HG03439 (cell line): ENCODE measurements at regions not wholly inside any gene's neighbourhood (a gene's known extent, or its start where the extent isn't known, plus 50 kb on each side); places are given as distances from the start of the nearest gene placed in this dataset.
"Not testable (repeated sequence)": the region's sequence is repeated elsewhere in the genome, so short reads cannot be mapped to it uniquely, and the experiment has no call there.

Source experiments
- ATAC-seq: cut with Tn5 transposase; IDR thresholded peaks from one replicate; pipeline ENCODE4 v1.9.1; 2021; ENCODE audit warnings: mild to moderate bottlenecking, moderate library complexity; ENCODE audit not compliant: unreplicated experiment

DNA sequence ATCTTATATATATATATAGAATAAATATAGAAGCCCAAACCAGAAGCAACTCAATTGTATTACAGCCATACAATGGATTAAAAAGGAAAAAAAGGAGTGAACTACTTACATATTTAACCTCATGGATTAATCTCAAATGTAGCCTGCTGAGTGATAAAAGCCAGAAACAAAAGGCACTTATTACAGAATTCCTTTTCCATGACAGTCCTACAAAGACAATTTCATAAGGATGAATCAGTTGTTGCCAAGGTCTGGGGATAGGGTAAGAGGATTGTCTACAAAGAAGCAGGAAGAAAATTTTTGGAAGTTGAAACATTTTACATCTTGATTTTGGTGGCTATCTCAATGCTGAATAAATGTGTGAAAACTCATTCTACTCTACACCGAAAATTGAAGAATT, 103.9 kb upstream of the DCC start:
- no peak for ATAC-seq

DNA sequence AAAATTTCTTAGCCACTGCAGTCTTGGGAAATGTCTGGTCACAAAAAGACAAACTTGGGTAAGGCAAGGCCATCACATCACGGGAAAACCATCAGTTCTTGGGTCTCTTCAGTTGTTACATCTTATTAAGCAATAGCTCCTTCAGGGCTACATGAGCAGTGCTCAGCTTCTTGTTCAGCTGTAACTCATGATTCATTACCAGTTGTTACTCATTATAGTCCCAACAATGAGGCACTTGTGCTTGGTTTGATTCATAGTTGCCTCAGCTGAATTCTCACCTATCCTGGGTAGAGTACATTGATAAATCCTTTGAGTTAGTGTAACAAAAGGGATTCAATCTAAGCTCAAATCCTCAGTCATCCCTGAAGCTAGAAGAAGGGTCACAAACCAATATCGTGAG, 102.4 kb upstream of the DCC start:
- ATAC-seq = no peak

DNA sequence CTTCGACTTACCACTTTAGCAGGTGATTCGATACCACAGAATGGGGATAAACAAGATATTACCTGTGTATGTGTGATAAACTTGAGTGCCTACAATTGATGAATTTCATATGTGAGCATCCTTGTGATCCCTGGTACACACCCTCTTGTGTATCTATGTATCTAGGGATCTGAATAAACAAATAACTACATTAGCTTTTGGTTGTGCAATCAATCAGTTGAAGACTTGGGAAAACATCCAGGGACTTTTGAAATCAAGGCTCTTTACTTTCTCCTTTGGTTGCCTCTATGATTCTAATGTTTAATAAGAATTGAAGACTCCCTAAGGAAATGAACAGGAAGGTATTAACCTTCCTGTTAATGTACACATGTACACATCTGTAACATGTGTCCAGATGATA, 97.3 kb upstream of the DCC start:
- no peak for ATAC-seq

DNA sequence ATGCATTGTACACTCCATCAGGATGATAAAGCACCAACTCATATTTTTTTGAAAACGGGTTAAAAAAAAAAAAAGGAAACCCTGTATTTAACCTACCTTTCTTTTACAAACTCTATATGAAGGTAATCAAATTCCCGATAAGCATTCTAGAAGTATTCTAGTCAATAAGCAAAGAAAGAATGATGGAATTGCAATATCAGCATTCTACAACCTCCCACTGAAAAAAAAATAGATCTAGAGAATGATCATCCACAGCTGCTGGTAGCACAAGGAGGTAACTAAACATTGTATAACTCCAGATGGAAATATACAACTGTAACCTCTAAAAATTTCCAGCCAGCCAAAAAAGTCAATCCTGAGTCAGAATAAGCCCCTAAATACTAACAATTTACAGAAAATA, 95.3 kb upstream of the DCC start:
- no peak for ATAC-seq

DNA sequence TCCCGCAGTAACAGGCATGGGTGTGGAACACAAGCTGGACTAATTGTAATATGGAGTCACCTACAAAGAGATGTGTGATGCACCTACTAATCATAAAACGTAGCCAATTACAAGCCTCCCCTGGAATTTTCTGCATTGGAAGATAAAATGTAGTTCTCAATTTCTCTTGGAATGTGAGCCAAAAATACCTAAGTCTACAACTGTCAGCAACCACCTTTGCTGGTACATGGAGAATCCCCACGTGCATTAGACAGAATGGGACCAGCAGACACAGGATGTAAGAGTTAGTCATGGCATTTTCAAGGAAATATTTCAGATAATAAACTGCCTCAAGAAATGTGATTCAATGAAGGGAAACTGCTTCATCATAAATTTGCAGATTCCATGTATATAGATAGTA, 85.6 kb upstream of the DCC start:
- no peak for ATAC-seq

DNA sequence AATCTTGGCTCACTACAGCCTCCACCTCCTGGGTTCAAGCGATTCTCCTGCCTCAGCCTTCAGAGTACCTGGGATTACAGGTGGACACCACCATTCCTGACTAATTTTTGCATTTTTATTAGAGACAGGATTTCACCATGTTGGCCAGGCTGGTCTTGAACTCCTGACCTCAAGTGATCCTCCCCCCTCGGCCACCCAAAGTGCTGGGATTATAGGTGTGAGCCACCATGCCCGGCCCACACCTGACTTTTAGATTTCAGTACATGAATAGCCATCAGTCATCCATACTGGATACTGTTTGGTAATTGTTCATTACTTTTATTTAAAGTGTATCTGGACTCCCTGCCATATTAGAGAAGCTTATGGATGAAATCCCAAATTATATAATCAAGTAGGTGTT, 82.6 kb upstream of the DCC start:
- not testable (repeated sequence) for ATAC-seq

DNA sequence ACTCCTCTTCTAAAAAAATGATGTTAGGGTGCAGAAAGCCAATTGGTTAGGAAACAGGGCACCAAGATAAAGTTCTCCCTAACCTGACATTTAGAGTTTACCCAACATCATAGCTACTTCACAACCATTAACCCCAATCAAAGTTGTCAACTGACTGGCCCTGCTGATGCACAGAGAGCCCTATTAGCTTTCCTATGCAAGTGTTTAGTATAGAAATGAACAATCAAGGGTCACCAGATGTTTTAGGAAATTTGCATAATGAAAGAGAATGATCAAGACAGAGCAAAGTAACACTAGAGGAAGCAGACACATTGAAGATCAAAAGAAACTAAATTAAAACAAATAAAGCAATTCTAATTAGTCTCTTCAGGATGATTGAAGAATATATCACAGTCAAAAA, 64.2 kb upstream of the DCC start:
- ATAC-seq = no peak

DNA sequence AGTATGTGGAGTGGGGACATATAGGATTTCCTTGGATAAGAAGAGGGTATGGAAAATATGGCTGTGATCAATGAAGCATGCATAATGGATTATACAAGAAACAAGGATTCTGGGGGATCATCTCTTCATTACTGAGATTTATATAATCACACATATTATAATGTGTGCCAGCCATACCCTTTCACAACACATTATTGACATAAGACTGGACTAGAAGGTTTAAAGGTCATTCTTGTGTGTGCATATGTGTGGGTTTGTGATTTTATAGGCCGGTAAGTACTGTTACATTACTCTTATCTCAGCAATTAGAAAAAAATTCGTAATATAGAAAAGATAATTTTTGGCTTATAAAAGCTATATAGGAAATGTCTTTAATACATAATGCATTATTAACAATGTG, 62.2 kb upstream of the DCC start:
- ATAC-seq = no peak

DNA sequence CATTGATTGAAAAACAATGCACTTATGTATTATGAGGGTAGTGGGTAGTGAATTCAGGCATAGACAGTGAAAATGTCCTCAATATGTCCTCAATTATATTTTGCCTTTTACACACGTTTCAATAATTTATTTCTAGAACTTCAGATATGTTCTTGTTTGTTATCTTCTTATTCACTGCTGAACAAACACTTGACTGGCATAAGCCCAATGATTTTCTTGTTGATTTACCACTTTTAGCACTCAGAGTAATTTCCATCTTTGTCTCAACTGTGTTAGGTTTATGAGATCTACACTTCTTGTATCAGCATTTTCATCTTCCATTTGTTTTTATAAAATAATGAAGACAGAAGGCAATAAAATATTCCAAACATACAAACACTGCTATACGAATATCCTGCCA, 61.8 kb upstream of the DCC start:
- no peak for ATAC-seq

DNA sequence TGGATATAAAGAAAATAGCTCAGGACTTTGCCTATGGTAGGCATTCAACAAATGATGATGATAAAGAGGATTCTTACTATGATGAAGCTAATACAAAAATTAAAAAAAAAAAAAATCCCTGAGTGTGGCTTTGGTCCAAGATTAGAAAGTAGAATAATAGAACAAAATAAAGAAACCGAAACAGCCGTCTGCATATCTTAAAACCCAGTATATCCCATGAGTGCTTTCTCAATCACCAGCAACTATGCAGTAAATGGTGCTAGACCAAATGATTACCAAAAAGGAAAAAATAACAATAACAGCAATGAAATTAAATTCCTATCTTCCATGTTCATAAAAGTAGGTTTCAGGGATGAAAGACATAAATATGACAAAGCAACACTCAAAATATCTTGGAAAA, 59.3 kb upstream of the DCC start:
- no peak for ATAC-seq

DNA sequence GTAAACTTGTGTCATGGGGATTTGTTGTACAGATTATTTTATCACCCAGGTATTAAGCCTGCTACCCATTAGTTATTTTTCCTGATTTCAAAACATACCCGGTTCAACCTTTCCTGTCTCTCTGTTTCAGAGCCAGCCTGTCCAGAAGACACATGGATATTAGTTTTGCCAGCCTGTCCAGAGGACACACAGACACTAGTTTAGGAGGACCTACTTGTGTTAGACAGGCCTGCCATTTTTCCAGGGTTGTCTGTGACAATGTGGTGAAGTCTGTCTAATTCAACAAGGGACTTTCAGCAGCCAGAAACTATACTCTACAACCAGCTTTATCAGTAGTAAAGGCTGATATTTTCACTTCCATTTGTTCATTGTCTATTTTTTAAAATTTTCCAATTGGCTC, 56.1 kb upstream of the DCC start:
- ATAC-seq = no peak

DNA sequence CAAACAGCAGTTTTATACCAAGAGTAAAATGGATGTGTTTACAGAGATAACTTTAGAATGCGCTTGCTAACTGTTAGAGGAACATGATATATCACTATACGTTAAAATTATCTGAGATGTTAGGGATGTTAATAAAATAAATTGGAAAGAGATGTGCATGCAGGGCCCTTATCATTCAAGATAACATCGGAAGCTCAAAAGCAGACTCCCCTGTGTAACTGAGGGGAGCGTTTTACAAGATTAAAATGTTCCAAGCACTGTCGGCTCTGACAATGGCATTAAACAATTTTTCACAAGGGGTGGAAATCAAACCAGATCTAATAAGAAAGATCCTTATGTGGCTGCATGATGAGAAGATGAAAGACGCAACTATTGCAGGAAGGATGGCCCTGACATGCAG, 53.3 kb upstream of the DCC start:
- ATAC-seq = no peak

DNA sequence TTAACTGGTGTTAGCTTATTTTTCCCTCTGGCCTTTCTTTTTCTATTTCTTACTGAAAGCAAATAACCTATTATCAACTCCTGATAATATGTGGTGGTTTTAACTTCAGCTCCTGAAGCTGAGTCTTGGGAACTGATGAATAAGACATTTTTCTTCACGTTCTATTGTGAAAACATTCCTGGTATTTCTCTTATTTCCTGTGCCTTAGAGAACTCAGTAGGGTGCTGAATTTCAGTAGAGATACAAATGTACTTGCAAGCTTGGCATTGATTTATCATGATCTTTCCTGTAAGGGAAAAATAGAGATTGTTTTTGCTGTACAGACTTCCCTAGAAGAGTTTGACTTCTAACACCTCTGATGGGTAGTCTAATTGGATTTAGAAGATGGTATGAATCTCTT, 52.8 kb upstream of the DCC start:
- no peak for ATAC-seq

DNA sequence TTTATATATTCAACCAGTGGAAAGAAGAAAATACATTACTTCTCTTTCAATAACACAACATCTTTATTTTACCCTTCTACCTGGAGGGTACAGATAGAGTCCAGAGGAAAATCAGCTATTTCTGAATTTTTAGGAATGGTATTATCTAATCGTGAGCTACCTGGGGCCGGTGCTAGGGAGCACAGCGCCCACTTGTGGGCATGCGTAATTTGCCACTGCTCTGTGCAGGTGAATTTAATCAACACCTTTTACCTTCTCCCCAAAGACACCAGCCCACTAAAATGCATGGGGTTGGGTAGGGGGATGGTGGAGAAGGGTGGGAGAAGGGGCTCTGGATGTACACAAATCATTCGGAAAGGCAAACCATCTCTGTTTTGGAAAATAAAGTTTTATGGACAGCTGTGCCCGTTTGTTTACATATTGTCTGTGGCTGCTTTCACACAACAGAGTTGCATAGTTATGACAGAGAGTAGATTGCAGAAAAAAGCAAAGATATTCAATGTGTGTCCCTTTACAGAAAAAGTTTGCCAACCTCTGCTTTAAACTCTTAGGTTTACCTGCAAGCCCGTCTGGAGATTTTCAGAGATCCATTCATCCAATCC, 51.5 kb upstream of the DCC start:
- ATAC-seq = no peak

DNA sequence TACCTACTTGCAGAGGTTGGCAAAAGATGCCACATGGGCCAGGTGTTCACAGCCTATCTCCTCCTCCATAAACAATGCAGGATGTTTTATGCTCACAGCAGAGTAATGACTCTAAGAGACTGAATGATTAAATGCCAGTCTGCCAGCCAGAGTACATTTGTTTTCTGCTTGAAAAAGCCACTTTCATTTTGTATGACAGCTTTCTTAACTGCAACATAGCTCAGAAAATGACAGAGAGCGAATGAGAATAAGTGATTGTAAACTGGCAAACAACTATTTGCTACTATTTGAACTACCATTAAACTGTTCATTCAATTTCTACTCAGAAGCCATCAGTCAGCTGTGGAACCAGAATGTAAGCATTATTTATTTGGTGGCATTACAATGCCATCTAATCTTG, 50.6 kb upstream of the DCC start:
- no peak for ATAC-seq
